ENCODE measurements at regions not wholly inside any gene's neighbourhood (a gene's known extent, or its start where the extent isn't known, plus 50 kb on each side); places are given as distances from the start of the nearest gene placed in this dataset.

DNA sequence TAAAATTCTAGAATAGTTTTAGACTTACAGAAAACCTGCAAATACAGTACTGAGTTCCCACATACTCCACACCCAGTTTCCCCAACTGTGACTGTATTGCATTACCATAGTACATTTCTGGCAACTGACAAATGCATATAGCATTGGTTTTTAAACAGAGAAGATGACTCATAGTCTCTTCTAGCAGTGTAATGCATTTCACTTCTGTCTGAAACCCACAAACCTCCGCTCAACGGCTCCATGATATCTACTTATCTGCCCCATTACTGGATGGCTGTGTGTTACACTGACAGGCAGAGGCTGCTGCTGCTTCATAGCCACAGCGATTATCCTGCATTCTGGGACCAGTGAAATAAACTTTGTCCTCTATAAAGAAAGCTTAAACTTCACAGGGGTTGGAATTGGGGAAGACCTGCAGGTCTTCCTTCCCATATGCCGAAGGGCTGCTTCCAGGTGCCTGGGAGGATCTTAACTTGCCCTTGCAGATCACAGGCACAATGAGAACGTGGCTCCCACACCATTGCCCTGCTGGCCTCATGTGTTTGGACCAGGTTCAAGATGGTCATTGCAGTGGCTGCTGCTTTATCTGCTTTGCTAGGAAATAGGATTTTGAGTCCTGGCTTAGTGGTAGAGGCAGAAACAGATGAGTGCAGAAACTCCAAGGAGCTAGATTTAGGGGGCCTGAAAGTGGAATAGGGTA, 742.6 kb upstream of the HS6ST1 start:
- TF ChIP-seq, protein P1, sequence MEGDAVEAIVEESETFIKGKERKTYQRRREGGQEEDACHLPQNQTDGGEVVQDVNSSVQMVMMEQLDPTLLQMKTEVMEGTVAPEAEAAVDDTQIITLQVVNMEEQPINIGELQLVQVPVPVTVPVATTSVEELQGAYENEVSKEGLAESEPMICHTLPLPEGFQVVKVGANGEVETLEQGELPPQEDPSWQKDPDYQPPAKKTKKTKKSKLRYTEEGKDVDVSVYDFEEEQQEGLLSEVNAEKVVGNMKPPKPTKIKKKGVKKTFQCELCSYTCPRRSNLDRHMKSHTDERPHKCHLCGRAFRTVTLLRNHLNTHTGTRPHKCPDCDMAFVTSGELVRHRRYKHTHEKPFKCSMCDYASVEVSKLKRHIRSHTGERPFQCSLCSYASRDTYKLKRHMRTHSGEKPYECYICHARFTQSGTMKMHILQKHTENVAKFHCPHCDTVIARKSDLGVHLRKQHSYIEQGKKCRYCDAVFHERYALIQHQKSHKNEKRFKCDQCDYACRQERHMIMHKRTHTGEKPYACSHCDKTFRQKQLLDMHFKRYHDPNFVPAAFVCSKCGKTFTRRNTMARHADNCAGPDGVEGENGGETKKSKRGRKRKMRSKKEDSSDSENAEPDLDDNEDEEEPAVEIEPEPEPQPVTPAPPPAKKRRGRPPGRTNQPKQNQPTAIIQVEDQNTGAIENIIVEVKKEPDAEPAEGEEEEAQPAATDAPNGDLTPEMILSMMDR (IDR thresholded peaks at IDR 0.05) = no peak
- TF ChIP-seq POLR2A (IDR thresholded peaks at IDR 0.05) = no peak
- TF ChIP-seq EP300 (IDR thresholded peaks at IDR 0.05) = no peak
